Vagina (tissue), 2 donors: ENCODE measurements at regions not wholly inside any gene's neighbourhood (a gene's known extent, or its start where the extent isn't known, plus 50 kb on each side); places are given as distances from the start of the nearest gene placed in this dataset.

Experiments
- DNase-seq, 2 donors: peaks; one replicate each; pipeline ENCODE4 v3.0.0-alpha.2; 2017; ENCODE audit errors: extremely low spot score in 2 of 2
- H3K27ac ChIP-seq: fragments of 200-600 bp; sonication (generic); one replicate; pipeline ENCODE4 v1.5.1; 2019
- H3K27me3 ChIP-seq: fragments of 200-600 bp; sonication (generic); one replicate; pipeline ENCODE4 v1.5.1; 2019
- H3K36me3 ChIP-seq, 2 donors: fragments of 200-600 bp; sonication (generic); one replicate each; pipeline ENCODE4 v1.5.1; 2017 to 2019
- H3K4me1 ChIP-seq: fragments of 200-600 bp; sonication (generic); one replicate; pipeline ENCODE4 v1.5.1; 2019
- H3K4me3 ChIP-seq, 2 donors: fragments of 200-600 bp; sonication (generic); 1 replicate in 1 of 2; 2 replicates in 1 of 2; pipeline ENCODE4 v1.5.1; 2016 to 2019
- H3K9me3 ChIP-seq: fragments of 200-600 bp; sonication (generic); one replicate; pipeline ENCODE4 v1.5.1; 2019
- POLR2A ChIP-seq, 2 donors: fragments of 450-650 bp; IDR thresholded peaks; one replicate each; pipeline ENCODE4 v1.6.1; 2017; ENCODE audit warnings: antibody characterized with exemption in 2 of 2, mild to moderate bottlenecking in 2 of 2, moderate library complexity in 2 of 2
- POLR2AphosphoS5 ChIP-seq, 2 donors: sonication (generic); formaldehyde crosslinking; IDR thresholded peaks; one replicate each; pipeline ENCODE4 v1.9.0; 2017; ENCODE audit warnings: antibody characterized with exemption in 2 of 2, mild to moderate bottlenecking in 2 of 2, low read depth in 1 of 2; ENCODE audit not compliant: insufficient read depth in 1 of 2
- intact Hi-C: fragments of 100-400 bp; cut with DNase I; formaldehyde crosslinking; loops from one replicate; pipeline ENCODE4 v1.15.1; 2023
- TF ChIP-seq, protein P1 (sequence below), 3 experiments: fragments of 450-650 bp in 2 of 3; fragments of 200-600 bp in 1 of 3; sonication (generic) in 1 of 3; IDR thresholded peaks; one replicate each; pipeline ENCODE4 v1.5.1; 2017 to 2019; ENCODE audit warnings: antibody characterized with exemption in 3 of 3, mild to moderate bottlenecking in 2 of 3, moderate library complexity in 2 of 3

DNA sequence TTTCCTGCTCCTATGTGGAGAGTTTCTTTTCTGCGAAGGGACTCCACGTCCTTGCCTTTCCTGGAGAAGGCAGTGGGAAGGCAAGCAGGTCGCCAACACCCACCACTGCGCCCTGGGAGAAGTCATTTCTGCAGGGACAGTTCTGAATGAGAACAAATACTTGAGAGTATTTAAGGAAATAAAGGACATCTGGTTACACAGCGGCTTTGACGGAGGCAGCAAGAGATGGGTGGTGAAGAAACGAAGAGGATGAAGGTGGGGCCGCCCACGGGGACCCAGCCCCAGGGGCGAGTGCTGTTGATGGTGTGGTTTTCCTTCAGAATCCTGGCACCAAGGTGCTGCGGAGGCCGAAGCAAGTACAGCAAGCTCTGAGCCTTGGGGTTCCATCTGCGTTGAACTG lies 75.5 kb downstream of the PSMG1 start:
- TF ChIP-seq POLR2AphosphoS5 (IDR thresholded peaks at IDR 0.05; ENCODE audit: insufficient read depth in 1 of 2, low read depth in 1 of 2) (no peak), POLR2A (IDR thresholded peaks at IDR 0.05) (no peak)
- TF ChIP-seq, protein P1, sequence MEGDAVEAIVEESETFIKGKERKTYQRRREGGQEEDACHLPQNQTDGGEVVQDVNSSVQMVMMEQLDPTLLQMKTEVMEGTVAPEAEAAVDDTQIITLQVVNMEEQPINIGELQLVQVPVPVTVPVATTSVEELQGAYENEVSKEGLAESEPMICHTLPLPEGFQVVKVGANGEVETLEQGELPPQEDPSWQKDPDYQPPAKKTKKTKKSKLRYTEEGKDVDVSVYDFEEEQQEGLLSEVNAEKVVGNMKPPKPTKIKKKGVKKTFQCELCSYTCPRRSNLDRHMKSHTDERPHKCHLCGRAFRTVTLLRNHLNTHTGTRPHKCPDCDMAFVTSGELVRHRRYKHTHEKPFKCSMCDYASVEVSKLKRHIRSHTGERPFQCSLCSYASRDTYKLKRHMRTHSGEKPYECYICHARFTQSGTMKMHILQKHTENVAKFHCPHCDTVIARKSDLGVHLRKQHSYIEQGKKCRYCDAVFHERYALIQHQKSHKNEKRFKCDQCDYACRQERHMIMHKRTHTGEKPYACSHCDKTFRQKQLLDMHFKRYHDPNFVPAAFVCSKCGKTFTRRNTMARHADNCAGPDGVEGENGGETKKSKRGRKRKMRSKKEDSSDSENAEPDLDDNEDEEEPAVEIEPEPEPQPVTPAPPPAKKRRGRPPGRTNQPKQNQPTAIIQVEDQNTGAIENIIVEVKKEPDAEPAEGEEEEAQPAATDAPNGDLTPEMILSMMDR (IDR thresholded peaks at IDR 0.05), result no peak
- Histone ChIP-seq H3K4me3 (no peak overlapping the region), H3K36me3 (no peaks in the 10 kb centered on the region), H3K27me3 (no peaks in the 10 kb centered on the region), H3K4me1 (peaks cover 27% of the 10 kb centered on the region), H3K9me3 (no peaks in the 10 kb centered on the region), H3K27ac (no peak overlapping the region)
- intact Hi-C loops, result no loop called here
- DNase-seq, result peak; percentile 60 to 74

DNA sequence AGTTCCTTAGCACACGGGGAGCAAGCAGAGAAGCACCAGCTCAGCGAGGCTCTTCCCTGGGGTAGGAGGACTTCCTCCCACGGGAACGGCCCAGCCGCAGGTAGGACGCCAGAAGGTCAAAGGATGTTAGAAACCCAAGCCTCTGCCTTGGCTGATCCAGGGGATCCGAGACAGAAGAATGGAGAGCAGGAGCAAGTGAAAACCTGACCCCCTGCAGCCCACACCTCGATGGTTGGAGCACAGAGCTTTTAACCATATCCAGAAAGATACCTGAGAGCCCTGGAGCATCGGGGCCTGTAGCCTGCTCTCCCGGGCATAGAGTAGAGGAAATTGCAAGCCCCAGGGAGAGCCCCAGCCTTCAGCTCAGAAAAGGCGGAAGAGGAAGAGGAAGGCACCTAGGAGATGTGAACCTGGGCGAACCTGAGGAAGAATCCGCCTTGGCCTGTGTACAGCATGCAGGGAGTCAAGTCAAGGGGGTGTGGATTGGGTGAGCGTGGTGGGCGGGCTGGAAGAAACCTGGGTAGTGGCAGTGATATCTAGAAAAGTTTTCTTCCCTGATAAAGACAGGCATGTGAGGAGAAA lies 76.3 kb downstream of the PSMG1 start:
- Histone ChIP-seq H3K9me3 (no peaks in the 10 kb centered on the region), H3K4me3 (no peak overlapping the region), H3K27me3 (no peaks in the 10 kb centered on the region), H3K4me1 (peaks cover 27% of the 10 kb centered on the region), H3K36me3 (no peaks in the 10 kb centered on the region), H3K27ac (no peak overlapping the region)
- DNase-seq, result peak; percentile 64 to 76
- TF ChIP-seq POLR2A (IDR thresholded peaks at IDR 0.05) (no peak), POLR2AphosphoS5 (IDR thresholded peaks at IDR 0.05; ENCODE audit: insufficient read depth in 1 of 2, low read depth in 1 of 2) (no peak)
- TF ChIP-seq, protein P1 (IDR thresholded peaks at IDR 0.05), result no peak
- intact Hi-C loops, result no loop called here

DNA sequence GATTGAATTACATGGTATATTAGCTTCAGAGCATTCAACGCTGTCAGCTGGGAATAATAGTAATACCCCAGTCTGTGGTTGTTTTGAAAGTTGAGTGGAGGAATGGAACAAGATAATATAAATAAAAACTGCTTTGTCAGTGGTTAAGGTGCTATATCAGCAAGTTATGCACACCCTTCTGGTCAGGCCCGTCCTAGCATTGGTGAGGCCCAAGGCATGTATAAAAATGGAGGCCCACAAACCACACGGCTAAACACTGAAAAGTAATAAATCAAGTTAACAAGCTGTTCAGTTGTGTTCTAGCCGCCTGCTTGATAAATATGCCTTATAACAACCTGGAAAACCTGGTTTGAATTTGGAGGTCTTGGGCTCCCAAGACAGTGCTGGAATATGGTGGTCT lies 77.4 kb downstream of the PSMG1 start:
- Histone ChIP-seq H3K4me1 (peaks cover 26% of the 10 kb centered on the region), H3K27ac (peak overlapping the region; percentile 66), H3K27me3 (no peaks in the 10 kb centered on the region), H3K9me3 (no peaks in the 10 kb centered on the region), H3K36me3 (no peaks in the 10 kb centered on the region), H3K4me3 (no peak overlapping the region)
- DNase-seq, result peak in 1 of 2 donors; percentile 60
- TF ChIP-seq POLR2AphosphoS5 (IDR thresholded peaks at IDR 0.05; ENCODE audit: insufficient read depth in 1 of 2, low read depth in 1 of 2) (no peak), POLR2A (IDR thresholded peaks at IDR 0.05) (no peak)
- TF ChIP-seq, protein P1 (IDR thresholded peaks at IDR 0.05), result no peak
- intact Hi-C loops, result no loop called here

DNA sequence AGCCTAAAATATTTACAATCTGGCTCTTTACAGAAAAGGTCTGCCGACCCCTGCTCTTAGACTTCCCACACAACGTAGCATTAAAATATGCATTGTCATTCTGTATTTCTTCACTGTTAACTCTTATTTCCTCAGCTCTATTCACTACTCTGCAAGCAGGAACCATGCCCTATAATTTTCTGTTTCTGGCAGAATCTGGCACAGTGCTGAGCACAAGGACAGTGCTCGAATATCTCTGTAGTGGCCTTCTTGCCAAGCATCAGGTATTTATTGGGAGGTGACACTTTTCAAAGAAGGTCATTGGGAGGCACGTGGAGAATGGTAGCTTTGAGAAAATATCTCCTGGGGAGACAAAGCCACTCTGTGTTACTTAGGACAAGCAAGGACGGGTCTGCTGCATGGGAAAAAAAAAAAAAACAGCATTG lies 77.9 kb downstream of the PSMG1 start:
- intact Hi-C loops, result no loop called here
- DNase-seq, result peak; percentile 52 to 74
- Histone ChIP-seq H3K36me3 (no peaks in the 10 kb centered on the region), H3K27ac (peak overlapping the region; percentile 66), H3K4me3 (no peak overlapping the region), H3K27me3 (no peaks in the 10 kb centered on the region), H3K9me3 (no peaks in the 10 kb centered on the region), H3K4me1 (peaks cover 22% of the 10 kb centered on the region)
- TF ChIP-seq, protein P1 (IDR thresholded peaks at IDR 0.05), result no peak
- TF ChIP-seq POLR2AphosphoS5 (IDR thresholded peaks at IDR 0.05; ENCODE audit: insufficient read depth in 1 of 2, low read depth in 1 of 2), result no peak
- TF ChIP-seq POLR2A (IDR thresholded peaks at IDR 0.05), result no peak

DNA sequence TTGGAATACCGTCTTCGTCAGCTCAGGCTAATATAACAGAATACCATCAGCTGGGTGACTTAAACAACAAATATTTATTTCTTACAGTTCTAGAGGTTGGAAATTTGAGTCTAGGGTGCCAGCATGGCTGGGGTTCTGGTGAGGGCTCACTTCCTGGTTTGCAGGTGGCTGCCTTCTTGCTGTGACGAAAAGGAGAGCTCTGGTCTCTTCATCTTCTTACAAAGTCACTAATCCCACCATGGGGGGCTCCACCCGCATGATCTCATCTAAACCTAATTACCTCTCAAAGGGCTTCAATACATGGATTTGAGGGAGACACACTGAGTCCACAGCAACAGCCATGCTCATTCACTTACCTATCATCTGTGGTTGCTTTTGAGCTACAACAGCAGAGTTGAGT lies 78.3 kb downstream of the PSMG1 start:
- Histone ChIP-seq H3K4me1 (peaks cover 22% of the 10 kb centered on the region), H3K36me3 (no peaks in the 10 kb centered on the region), H3K27me3 (no peaks in the 10 kb centered on the region), H3K9me3 (no peaks in the 10 kb centered on the region), H3K4me3 (no peak overlapping the region), H3K27ac (peak overlapping the region; percentile 66)
- intact Hi-C loops, result no loop called here
- no peak for DNase-seq
- no peak for TF ChIP-seq POLR2AphosphoS5 (IDR thresholded peaks at IDR 0.05; ENCODE audit: insufficient read depth in 1 of 2, low read depth in 1 of 2)
- TF ChIP-seq POLR2A (IDR thresholded peaks at IDR 0.05), result no peak
- TF ChIP-seq, protein P1 (IDR thresholded peaks at IDR 0.05), result no peak
